ENCODE measurements at regions not wholly inside any gene's neighbourhood (a gene's known extent, or its start where the extent isn't known, plus 50 kb on each side); places are given as distances from the start of the nearest gene placed in this dataset.

DNA sequence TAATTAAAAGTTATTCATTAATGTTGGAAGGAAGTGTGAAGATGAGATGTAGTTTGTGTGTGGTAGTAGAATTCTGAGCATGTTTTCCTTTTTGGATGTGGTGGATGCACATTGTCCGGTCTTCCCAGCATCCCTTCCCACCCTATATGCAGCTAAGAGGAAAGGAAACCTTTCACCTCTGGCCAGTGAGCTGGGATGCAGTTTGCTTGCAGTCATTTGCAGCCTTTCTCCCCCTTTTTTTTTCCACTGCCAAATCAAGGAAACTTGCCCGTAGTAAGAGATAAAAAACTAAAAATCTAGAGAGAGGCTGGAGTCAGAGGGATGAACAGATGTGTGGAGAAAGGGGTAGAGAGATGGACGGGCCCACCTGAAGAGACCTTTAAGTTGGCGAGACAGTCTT lies 72.5 kb upstream of the SLC38A2 start:
- DNase-seq: no peak

DNA sequence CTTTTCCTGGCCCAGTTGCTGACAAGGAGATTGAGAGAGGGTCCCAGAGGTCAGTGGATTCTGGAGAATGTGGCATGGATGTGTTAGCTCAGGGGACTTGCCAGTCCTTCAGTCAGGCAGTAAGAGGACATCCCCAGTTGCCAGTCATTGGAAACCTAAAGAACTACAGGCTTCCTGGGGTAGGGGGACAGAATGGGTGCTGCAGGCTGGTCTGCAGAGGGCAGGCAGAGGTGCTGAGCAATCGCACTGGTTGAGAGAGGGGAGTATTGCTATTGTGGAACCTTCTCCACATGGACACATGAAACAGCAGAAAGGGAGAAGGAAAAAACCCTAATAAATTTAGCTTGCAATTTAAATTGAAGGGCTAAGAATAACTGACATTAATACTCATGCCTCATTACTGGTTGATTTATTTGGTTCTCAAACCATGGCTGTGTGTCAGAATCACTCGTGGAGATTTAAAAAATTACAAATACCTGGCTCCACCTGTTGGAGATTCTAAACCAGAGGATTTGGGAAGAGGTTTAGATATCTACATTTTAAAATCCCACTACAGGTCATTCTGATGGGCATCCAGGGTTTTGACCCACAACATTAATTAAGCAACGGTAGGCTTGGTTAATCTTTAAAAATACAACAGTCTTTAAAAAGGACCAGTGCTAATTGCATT lies 71.2 kb upstream of the SLC38A2 start:
- DNase-seq: no peak

GRCh38 chr12:46442738-46443137 lies 70.2 kb upstream of the SLC38A2 start:
- DNase-seq: no peak

- DNase-seq: no peak
Measured at GRCh38 chr12:46442239-46442638, 69.7 kb upstream of the SLC38A2 start.

DNA sequence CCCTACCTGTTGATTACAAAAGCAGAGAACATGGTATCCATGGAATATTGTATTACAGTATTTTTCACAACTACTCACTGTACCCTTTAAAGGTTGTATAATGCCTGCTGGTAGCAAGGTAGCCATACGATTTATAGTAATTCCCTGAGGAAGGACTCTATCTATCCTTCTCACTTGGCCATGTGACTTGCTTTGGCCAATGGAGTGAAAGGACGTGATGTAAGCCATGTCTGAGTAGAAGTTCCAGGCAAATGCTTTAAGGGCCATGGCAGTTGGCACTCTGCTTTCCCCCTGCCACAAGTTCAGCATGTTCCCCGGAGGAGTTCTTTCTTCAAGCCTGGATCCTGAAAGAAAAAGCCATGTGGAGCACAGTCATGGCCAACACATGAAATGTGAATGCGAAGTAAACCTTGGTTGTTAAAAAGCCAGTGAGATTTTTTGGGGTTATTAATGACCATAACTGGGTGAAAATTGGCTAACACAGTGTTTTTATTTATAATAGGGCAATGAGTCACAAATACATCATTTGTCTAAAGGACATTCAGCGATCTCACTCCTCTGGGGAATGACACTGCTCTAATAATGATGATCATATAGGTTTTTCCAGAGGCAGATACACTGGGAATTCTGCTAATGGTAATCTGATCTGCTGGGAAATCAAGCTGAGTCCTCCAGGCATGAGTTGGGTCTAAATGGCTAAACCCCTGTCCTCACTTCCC lies 67.4 kb upstream of the SLC38A2 start:
- DNase-seq: no peak

DNA sequence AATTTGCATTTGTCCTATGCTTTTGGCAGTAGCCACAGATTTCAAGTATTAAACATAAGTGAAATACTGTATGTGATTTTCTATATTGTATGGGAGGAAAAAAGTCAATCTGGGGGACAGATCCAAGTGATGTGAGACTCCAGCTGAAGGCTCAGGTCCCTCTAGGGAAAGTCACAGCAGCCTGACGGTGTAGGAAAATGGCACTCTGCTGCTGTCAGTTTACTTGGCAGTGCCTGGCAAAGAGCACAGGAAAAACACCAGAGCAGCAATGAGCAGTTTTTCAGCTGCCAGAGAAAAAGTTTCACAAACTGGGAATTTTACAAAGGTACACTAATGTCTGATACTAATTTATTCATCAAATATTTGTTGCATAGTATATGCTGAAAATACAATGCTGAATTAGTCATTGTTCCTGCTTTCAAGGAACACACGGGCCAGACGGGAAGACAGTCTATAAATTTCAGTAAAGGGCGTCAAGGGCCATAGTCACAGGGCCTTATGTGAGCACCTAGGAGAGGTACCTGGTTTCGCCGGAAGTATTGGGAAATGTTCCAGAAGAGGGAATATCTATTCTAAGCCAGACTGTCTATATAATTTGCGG lies 66.2 kb upstream of the SLC38A2 start:
- no peak for DNase-seq

- no peak for DNase-seq
Measured at GRCh38 chr12:46438256-46438655, 65.7 kb upstream of the SLC38A2 start.

DNA sequence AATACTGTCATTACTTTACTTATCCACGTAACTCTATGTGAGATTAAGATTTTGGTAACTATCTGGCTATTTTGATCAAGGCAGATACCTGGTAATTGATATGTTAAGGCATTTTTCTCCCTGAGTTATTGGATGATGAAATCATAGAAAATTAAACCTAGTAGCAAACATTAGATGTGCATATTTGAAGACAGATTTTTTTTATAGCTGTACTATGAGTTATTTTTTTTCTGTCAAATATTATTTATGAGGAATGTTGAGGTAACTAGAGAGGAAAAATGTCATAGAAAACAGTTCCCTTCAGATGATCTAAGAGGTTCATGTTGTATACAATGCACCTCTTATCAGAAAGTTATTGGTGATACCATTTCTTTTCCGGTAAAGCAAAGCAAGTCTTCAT lies 64.9 kb upstream of the SLC38A2 start:
- no peak for DNase-seq

DNA sequence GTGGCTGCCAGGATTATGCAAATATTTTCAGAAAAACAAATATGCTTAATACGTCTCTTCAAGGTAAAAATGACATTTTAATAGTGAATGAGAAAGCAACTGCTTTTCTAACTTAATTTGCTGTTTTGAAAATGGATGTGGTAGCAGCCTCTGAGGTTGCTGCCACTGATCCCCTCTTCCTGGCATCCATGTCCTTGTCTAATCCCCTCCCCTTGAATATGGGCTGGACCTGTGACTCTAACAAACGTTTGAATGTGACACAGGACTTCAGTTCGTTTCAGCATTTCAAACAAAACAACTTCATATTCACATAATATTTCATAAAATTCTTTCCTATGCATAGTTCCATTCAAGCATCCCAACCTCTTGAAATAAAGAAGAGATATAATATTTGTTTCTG lies 64.2 kb upstream of the SLC38A2 start:
- DNase-seq: no peak

DNA sequence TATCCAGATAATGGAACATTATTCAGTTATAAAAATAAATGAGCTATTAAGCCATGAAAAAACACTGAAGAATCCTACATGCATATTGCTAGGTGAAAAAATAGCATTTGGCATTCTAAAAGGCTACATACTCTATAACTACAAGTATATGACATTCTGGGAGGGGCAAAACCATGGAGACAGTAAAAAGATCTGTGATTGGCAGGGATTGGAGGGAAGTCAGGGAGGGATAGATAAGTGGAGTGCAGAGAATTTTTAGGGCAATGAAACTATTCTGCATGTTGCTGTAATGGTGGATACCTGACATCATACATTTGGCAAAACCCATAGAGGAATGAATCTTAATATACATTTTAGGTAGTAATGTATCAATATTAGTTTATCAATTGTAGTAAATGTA lies 63.1 kb upstream of the SLC38A2 start:
- no peak for DNase-seq

DNA sequence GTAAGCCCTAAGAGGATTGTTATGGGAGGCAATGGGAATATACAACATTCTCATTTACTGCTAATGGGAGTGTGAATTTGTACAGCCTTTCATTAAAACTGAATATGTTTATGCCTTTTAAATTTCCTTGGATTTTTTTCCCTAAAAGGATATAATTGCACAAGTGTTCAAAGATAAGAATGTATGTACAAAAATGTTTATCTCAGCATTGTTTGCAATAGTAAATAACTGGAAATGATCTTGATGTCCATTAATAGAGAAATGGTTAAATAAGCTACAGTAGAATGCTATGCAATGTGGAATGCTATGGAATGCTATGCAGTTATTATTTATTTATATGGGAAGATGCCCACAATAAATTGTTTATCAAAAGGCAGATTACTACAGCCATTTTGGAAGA lies 62.5 kb upstream of the SLC38A2 start:
- no peak for DNase-seq

DNA sequence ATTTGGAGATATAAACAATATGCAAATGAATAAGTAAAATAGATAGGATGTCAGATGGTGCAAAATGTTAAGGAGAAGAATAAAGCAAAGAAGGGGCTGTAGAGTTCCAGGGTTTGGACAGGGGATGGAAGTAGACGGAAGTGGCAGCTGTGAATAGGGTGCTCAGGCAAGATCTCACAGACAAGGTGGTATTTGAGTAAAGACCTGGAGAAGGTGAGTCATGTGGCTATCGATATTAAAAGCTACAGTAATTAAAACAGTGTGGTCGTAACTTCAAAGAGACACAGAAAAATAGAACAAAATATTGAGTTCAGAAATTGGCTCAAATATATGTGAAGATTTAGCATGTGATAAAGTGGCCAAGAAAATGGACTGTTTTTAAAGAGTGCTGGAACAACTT lies 61.3 kb upstream of the SLC38A2 start:
- DNase-seq: no peak

- no peak for DNase-seq
Measured at GRCh38 chr12:46432325-46432724, 59.8 kb upstream of the SLC38A2 start.

GRCh38 chr12:46430340-46430948 lies 57.9 kb upstream of the SLC38A2 start:
- DNase-seq: no peak
